GM12878 (cell line): ENCODE measurements at regions not wholly inside any gene's neighbourhood (a gene's known extent, or its start where the extent isn't known, plus 50 kb on each side); places are given as distances from the start of the nearest gene placed in this dataset.

Source experiments
- ATF3 ChIP-seq: IDR thresholded peaks from 2 replicates; pipeline ENCODE4 v1.6.1; 2011; ENCODE audit warnings: low read depth, mild to moderate bottlenecking, low read length, moderate library complexity, borderline replicate concordance; ENCODE audit errors: extremely low read depth
- ATF7 ChIP-seq: fragments of 450-650 bp; IDR thresholded peaks from 2 replicates; pipeline ENCODE4 v1.6.1; 2016; ENCODE audit warnings: low read depth, mild to moderate bottlenecking
- JUND ChIP-seq: IDR thresholded peaks from 2 replicates; pipeline ENCODE4 v1.6.1; 2012; ENCODE audit warnings: low read depth, mild to moderate bottlenecking, low read length, improper control_type of control experiment, moderate library complexity
- MAX ChIP-seq: IDR thresholded peaks from 2 replicates; pipeline ENCODE4 v1.6.1; 2012; ENCODE audit warnings: low read depth, low read length, improper control_type of control experiment
- MXI1 ChIP-seq: fragments of 150-350 bp; IDR thresholded peaks from 2 replicates; pipeline ENCODE4 v1.6.1; 2011; ENCODE audit warnings: low read depth, mild to moderate bottlenecking, inconsistent platforms, low read length, improper control_type of control experiment
- MYC ChIP-seq: IDR thresholded peaks from 2 replicates; pipeline ENCODE4 v1.6.1; 2011; ENCODE audit warnings: mild to moderate bottlenecking, low read length, moderate library complexity, inconsistent platforms; ENCODE audit not compliant: insufficient read depth, insufficient replicate concordance, insufficient read length, severe bottlenecking
- PBX3 ChIP-seq: IDR thresholded peaks from 2 replicates; pipeline ENCODE4 v1.6.1; 2011; ENCODE audit warnings: mild to moderate bottlenecking, low read depth, low read length, moderate library complexity; ENCODE audit not compliant: insufficient replicate concordance
- POLR2A ChIP-seq: IDR thresholded peaks from 2 replicates; pipeline ENCODE4 v1.6.1; 2011; ENCODE audit warnings: low read depth, mild to moderate bottlenecking, low read length
- SREBF1 ChIP-seq: IDR thresholded peaks from 2 replicates; pipeline ENCODE4 v1.6.1; 2012; ENCODE audit warnings: mild to moderate bottlenecking, low read length
- ZBTB33 ChIP-seq: fragments of 450-650 bp; IDR thresholded peaks from 2 replicates; pipeline ENCODE4 v1.6.1; 2017; ENCODE audit warnings: mild to moderate bottlenecking
- ZNF687 ChIP-seq: fragments of 450-650 bp; IDR thresholded peaks from 2 replicates; pipeline ENCODE4 v1.6.1; 2017; ENCODE audit warnings: mild to moderate bottlenecking, moderate library complexity
- TF ChIP-seq, protein P1 (sequence below), 3 experiments: IDR thresholded peaks in 2 of 3; conservative IDR thresholded peaks in 1 of 3; 2 replicates each; pipeline ENCODE4 v1.5.1; 2011; ENCODE audit warnings: low read depth in 3 of 3, low read length in 3 of 3, mild to moderate bottlenecking in 3 of 3, control low read depth in 2 of 3, moderate library complexity in 2 of 3, inconsistent platforms in 1 of 3, mixed read lengths in 1 of 3; ENCODE audit not compliant: control insufficient read depth in 2 of 3, insufficient read depth in 1 of 3; ENCODE audit errors: extremely low read depth in 1 of 3

GRCh38 chr1:90223401-90223800, 228.5 kb downstream of the ZNF326 start:
- no peak for TF ChIP-seq MYC
- no peak for TF ChIP-seq ATF7
- no peak for TF ChIP-seq PBX3
- TF ChIP-seq SREBF1 = no peak
- TF ChIP-seq ATF3 = no peak
- no peak for TF ChIP-seq MXI1
- no peak for TF ChIP-seq JUND
- no peak for TF ChIP-seq MAX
- no peak for TF ChIP-seq ZNF687
- TF ChIP-seq POLR2A = no peak
- TF ChIP-seq ZBTB33 = no peak
- TF ChIP-seq, protein P1, sequence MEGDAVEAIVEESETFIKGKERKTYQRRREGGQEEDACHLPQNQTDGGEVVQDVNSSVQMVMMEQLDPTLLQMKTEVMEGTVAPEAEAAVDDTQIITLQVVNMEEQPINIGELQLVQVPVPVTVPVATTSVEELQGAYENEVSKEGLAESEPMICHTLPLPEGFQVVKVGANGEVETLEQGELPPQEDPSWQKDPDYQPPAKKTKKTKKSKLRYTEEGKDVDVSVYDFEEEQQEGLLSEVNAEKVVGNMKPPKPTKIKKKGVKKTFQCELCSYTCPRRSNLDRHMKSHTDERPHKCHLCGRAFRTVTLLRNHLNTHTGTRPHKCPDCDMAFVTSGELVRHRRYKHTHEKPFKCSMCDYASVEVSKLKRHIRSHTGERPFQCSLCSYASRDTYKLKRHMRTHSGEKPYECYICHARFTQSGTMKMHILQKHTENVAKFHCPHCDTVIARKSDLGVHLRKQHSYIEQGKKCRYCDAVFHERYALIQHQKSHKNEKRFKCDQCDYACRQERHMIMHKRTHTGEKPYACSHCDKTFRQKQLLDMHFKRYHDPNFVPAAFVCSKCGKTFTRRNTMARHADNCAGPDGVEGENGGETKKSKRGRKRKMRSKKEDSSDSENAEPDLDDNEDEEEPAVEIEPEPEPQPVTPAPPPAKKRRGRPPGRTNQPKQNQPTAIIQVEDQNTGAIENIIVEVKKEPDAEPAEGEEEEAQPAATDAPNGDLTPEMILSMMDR (IDR thresholded peaks at IDR 0.05 in 2 of 3, conservative IDR thresholded peaks at IDR 0.05 in 1 of 3; ENCODE audit: control insufficient read depth in 2 of 3, extremely low read depth in 1 of 3, insufficient read depth in 1 of 3, low read depth in 3 of 3, low read length in 3 of 3) = no peak
